ENCODE measurements at regions not wholly inside any gene's neighbourhood (a gene's known extent, or its start where the extent isn't known, plus 50 kb on each side); places are given as distances from the start of the nearest gene placed in this dataset.
"Not testable (repeated sequence)": the region's sequence is repeated elsewhere in the genome, so short reads cannot be mapped to it uniquely, and the experiment has no call there.

GRCh38 chr11:101262995-101263394 is 133.4 kb upstream of the PGR start:
- DNase-seq (ENCODE audit: insufficient read length, low spot score) (no peak), FAIRE-seq (no peak)
- TF ChIP-seq, protein P1, sequence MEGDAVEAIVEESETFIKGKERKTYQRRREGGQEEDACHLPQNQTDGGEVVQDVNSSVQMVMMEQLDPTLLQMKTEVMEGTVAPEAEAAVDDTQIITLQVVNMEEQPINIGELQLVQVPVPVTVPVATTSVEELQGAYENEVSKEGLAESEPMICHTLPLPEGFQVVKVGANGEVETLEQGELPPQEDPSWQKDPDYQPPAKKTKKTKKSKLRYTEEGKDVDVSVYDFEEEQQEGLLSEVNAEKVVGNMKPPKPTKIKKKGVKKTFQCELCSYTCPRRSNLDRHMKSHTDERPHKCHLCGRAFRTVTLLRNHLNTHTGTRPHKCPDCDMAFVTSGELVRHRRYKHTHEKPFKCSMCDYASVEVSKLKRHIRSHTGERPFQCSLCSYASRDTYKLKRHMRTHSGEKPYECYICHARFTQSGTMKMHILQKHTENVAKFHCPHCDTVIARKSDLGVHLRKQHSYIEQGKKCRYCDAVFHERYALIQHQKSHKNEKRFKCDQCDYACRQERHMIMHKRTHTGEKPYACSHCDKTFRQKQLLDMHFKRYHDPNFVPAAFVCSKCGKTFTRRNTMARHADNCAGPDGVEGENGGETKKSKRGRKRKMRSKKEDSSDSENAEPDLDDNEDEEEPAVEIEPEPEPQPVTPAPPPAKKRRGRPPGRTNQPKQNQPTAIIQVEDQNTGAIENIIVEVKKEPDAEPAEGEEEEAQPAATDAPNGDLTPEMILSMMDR (IDR thresholded peaks at IDR 0.05; ENCODE audit: insufficient read depth, missing control alignments): no peak

DNA sequence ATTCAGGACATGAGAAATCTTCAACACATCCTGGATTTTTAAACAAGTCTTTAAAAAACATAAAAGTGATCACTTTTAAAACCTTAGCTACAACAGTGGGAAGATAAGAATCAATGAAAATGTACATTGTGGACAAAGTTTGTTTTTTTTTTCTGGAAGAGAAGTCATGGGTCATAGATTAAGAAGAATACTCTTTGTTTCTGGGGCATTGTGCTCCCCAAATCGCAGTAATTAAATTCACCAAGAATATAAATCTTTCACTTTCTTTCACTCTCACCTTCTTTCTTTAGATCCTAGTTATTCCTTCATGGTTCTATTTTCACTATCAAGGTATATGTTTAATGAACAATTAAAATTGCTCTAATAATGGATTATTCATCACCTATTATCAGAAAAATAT is 132.6 kb upstream of the PGR start:
- TF ChIP-seq, protein P1 (IDR thresholded peaks at IDR 0.05; ENCODE audit: insufficient read depth, missing control alignments): no peak
- FAIRE-seq (no peak), DNase-seq (ENCODE audit: insufficient read length, low spot score) (no peak)

DNA sequence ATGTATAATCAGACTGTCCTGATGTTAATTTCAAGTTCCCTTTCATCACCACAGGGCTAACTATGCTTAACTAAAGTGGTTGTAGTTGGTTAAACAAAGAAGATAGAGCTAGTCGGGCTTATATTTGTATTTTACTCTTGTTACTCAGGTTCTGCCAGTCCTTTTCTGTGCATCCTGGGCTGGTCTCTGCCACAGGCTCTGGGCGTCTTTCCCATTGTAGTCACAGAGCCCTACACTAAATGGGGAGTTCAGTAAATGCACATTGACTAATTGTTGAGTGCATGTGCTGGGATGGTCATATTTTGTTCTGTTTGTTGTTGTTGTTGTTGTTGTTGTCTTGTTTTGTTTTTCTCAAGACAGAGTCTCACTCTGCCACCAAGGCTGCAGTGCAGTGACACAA is 125.4 kb upstream of the PGR start:
- TF ChIP-seq, protein P1 (IDR thresholded peaks at IDR 0.05; ENCODE audit: insufficient read depth, missing control alignments): no peak
- DNase-seq (ENCODE audit: insufficient read length, low spot score): no peak
- no peak for FAIRE-seq

GRCh38 chr11:101254037-101254436 is 124.4 kb upstream of the PGR start:
- no peak for FAIRE-seq

DNA sequence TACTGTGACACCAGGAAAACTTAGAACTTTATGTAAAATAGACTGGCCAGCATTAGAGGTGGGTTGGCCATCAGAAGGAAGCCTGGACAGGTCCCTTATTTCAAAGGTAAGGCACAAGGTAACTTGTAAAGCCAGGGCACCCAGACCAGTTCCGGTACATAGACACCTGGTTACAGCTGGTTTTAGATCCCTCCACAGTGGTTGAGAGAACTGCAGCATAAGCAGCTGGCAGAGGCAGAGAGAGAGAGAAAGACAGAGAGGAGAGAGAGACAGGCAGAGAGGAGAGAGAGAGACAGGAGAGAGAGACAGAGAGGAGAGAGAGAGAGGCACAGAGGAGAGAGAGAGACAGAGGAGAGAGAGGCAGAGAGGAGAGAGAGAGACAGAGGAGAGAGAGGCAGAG is 116.0 kb upstream of the PGR start:
- DNase-seq (ENCODE audit: insufficient read length, low spot score); FAIRE-seq: not testable (repeated sequence)

More at GRCh38 chr11:101254037-101254436, 124.4 kb upstream of the PGR start:
- no peak for DNase-seq (ENCODE audit: insufficient read length, low spot score)
- TF ChIP-seq, protein P1 (IDR thresholded peaks at IDR 0.05; ENCODE audit: insufficient read depth, missing control alignments): no peak

GRCh38 chr11:101245081-101245480 is 115.5 kb upstream of the PGR start:
- DNase-seq (ENCODE audit: insufficient read length, low spot score); FAIRE-seq: not testable (repeated sequence)

DNA sequence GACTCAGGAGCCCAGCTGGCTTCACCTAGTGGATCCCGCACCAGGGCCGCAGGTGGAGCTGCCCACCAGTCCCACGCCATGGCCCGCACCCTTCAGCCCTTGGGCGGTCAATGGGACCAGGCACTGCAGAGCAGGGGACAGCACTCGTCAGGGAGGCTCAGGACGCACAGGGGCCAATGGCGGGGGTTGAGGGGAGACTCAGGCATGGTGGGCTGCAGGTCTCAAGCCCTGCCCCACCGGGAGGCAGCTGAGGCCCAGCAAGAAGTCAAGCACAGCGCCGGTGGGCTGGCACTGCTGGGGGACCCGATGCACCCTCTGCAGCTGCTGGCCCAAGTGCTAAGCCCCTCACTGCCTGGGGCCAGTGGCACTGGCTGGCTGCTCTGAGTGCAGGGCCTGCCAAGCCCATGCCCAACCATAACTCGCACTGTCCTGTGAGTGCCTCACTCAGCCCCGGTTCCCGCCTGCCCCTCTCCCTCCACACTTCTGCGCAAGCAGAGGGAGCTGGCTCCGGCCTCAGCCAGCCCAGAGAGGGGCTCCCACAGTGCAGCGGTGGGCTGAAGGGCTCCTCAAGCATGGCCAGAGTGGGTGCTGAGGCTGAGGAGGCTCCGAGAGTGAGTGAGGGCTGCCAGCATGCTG is 111.7 kb upstream of the PGR start:
- FAIRE-seq: no peak
- TF ChIP-seq, protein P1 (IDR thresholded peaks at IDR 0.05; ENCODE audit: insufficient read depth, missing control alignments): no peak
- no peak for DNase-seq (ENCODE audit: insufficient read length, low spot score)

DNA sequence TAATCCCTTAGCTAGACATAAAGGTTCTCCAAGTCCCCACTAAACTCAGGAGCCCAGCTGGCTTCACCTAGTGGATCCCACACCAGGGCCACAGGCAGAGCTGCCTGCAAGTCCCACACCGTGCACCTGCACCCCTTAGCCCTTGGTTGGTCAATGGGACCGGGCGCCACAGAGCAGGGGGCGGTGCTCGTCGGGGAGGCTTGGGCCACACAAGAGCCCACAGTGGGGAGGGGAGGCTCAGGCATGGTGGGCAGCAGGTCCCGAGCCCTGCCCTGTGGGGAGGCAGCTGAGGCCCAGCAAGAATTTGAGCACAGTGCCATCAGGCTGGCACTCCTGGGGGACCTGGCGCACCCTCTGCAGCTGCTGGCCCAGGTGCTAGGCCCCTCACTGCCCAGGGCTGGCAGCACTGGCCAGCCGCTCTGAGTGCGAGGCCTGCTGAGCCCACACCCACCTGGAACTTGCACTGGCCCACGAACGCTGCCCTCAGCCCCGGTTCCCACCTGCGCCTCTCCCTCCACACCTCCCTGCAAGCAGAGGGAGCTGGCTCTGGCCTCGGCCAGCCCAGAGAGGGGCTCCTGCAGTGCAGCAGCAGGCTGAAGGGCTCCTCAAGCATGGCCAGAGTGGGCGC is 101.7 kb upstream of the PGR start:
- not testable (repeated sequence) for FAIRE-seq; DNase-seq (ENCODE audit: insufficient read length, low spot score)

GRCh38 chr11:101226617-101227016 is 97.0 kb upstream of the PGR start:
- TF ChIP-seq, protein P1 (IDR thresholded peaks at IDR 0.05; ENCODE audit: insufficient read depth, missing control alignments): no peak
- FAIRE-seq: no peak
- DNase-seq (ENCODE audit: insufficient read length, low spot score): no peak
